ENCODE measurements at regions not wholly inside any gene's neighbourhood (a gene's known extent, or its start where the extent isn't known, plus 50 kb on each side); places are given as distances from the start of the nearest gene placed in this dataset.

DNA sequence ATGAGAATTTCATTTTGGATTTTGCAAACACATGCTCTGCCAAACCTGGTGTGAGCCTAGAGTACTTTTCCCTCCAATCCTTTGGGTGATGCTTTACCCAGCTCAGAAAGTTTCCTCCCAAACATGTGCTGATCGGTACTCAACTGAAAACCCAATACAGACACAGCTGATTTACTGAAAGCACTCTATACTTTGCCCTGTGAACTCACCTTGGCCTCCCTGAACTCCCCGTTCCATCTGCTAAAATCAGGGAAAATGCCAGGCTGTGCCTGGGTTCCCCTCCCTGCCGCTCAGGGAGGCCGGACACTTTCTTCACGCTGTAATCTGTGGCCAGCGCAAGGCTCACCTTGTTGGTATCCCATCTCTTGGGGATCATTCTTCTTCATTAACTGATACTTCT, 391.2 kb downstream of the CBLN2 start:
- no peaks in the 10 kb centered on the region for H3K27me3 ChIP-seq
- H4K20me1 ChIP-seq (ENCODE audit: low read depth): no peaks in the 10 kb centered on the region
- H3K9ac ChIP-seq: no peak overlapping the region
- H3K4me3 ChIP-seq: no peak overlapping the region
- Mint-ChIP-seq H3K4me3 (no peak overlapping the region), H3K9me3 (no peaks in the 10 kb centered on the region), H3K4me1 (no peaks in the 10 kb centered on the region), H3K36me3 (no peaks in the 10 kb centered on the region), H3K27me3 (ENCODE audit: insufficient read depth, low read depth) (peaks cover 2% of the 10 kb centered on the region), H3K27ac (no peak overlapping the region)
- TF ChIP-seq, protein P1, sequence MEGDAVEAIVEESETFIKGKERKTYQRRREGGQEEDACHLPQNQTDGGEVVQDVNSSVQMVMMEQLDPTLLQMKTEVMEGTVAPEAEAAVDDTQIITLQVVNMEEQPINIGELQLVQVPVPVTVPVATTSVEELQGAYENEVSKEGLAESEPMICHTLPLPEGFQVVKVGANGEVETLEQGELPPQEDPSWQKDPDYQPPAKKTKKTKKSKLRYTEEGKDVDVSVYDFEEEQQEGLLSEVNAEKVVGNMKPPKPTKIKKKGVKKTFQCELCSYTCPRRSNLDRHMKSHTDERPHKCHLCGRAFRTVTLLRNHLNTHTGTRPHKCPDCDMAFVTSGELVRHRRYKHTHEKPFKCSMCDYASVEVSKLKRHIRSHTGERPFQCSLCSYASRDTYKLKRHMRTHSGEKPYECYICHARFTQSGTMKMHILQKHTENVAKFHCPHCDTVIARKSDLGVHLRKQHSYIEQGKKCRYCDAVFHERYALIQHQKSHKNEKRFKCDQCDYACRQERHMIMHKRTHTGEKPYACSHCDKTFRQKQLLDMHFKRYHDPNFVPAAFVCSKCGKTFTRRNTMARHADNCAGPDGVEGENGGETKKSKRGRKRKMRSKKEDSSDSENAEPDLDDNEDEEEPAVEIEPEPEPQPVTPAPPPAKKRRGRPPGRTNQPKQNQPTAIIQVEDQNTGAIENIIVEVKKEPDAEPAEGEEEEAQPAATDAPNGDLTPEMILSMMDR (IDR thresholded peaks at IDR 0.05): no peak
- TF ChIP-seq EZH2 (IDR thresholded peaks at IDR 0.05) (no peak), EZH2phosphoT487 (IDR thresholded peaks at IDR 0.05) (no peak)
- no peak for DNase-seq (ENCODE audit: low spot score)
- no peaks in the 10 kb centered on the region for H3K79me2 ChIP-seq (ENCODE audit: low read depth)
- no peak overlapping the region for H3K27ac ChIP-seq
- no peak overlapping the region for H2AFZ ChIP-seq (replicated peaks)
- no peaks in the 10 kb centered on the region for H3F3A ChIP-seq (ENCODE audit: low read depth)
- no peaks in the 10 kb centered on the region for H3K36me3 ChIP-seq
- H3K9me3 ChIP-seq (ENCODE audit: low read depth): no peaks in the 10 kb centered on the region
- H3K4me2 ChIP-seq: no peak overlapping the region
- H3K4me1 ChIP-seq: no peaks in the 10 kb centered on the region

DNA sequence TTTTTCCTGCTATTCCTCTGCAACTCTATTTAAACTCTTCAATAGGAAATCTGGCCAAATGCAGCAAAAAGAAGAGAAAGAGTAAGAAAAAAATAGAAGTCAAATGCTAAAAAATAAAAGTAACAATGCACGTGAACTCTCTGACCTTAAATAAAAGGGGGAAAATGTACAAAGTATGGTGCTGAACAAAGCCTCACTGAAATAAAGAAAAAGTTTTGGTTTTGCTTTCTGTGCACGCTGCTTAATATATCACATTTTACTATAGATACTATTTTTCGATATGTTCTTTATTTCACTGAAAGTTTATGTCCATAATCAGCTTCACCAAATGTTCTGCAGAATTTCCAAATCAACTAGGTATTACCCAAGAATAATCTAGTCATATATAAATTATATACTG, 396.3 kb downstream of the CBLN2 start:
- Histone ChIP-seq H3K27me3 (no peaks in the 10 kb centered on the region), H3K9ac (no peak overlapping the region), H3K4me1 (no peaks in the 10 kb centered on the region), H4K20me1 (ENCODE audit: low read depth) (no peaks in the 10 kb centered on the region), H3K79me2 (ENCODE audit: low read depth) (no peaks in the 10 kb centered on the region), H3K27ac (no peak overlapping the region), H2AFZ (replicated peaks) (no peak overlapping the region), H3K36me3 (no peaks in the 10 kb centered on the region), H3K9me3 (ENCODE audit: low read depth) (no peaks in the 10 kb centered on the region), H3F3A (ENCODE audit: low read depth) (no peaks in the 10 kb centered on the region), H3K4me2 (no peak overlapping the region), H3K4me3 (no peak overlapping the region)
- no peak for TF ChIP-seq EZH2 (IDR thresholded peaks at IDR 0.05)
- TF ChIP-seq EZH2phosphoT487 (IDR thresholded peaks at IDR 0.05): no peak
- TF ChIP-seq, protein P1 (IDR thresholded peaks at IDR 0.05): no peak
- H3K27ac Mint-ChIP-seq: no peak overlapping the region
- H3K4me1 Mint-ChIP-seq: no peaks in the 10 kb centered on the region
- H3K36me3 Mint-ChIP-seq: no peaks in the 10 kb centered on the region
- no peak overlapping the region for H3K4me3 Mint-ChIP-seq
- no peak for DNase-seq (ENCODE audit: low spot score)
- no peaks in the 10 kb centered on the region for H3K9me3 Mint-ChIP-seq
- no peaks in the 10 kb centered on the region for H3K27me3 Mint-ChIP-seq (ENCODE audit: insufficient read depth, low read depth)

DNA sequence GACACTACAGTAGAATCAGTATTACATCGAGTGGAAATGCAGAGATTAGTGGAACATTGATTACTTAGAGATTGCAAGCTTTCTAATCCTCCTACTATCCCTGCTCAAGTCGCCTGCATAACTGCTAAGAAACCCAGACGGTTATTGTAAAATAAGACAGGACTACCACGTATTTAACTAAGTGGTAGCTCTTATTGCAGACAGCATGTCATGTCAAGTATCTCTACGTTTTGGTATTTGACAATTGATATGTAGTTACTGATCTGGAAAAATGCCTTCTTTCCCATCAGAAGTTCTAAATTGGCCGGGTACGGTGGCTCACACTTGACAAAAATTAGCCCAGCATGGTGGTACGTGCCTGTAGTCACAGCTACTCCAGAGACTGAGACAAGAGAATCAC, 404.1 kb downstream of the CBLN2 start:
- H3K27ac ChIP-seq: no peak overlapping the region
- H4K20me1 ChIP-seq (ENCODE audit: low read depth): no peaks in the 10 kb centered on the region
- Mint-ChIP-seq H3K9me3 (no peaks in the 10 kb centered on the region), H3K27ac (no peak overlapping the region), H3K4me1 (no peaks in the 10 kb centered on the region), H3K4me3 (no peak overlapping the region), H3K27me3 (ENCODE audit: insufficient read depth, low read depth) (no peaks in the 10 kb centered on the region), H3K36me3 (no peaks in the 10 kb centered on the region)
- no peak overlapping the region for H3K4me2 ChIP-seq
- no peaks in the 10 kb centered on the region for H3K9me3 ChIP-seq (ENCODE audit: low read depth)
- H3K36me3 ChIP-seq: no peaks in the 10 kb centered on the region
- no peaks in the 10 kb centered on the region for H3K27me3 ChIP-seq
- H3K9ac ChIP-seq: no peak overlapping the region
- H3K4me3 ChIP-seq: no peak overlapping the region
- TF ChIP-seq EZH2 (IDR thresholded peaks at IDR 0.05) (no peak), EZH2phosphoT487 (IDR thresholded peaks at IDR 0.05) (no peak)
- TF ChIP-seq, protein P1 (IDR thresholded peaks at IDR 0.05): no peak
- no peaks in the 10 kb centered on the region for H3K79me2 ChIP-seq (ENCODE audit: low read depth)
- H2AFZ ChIP-seq (replicated peaks): no peak overlapping the region
- DNase-seq (ENCODE audit: low spot score): no peak
- H3F3A ChIP-seq (ENCODE audit: low read depth): no peaks in the 10 kb centered on the region
- no peaks in the 10 kb centered on the region for H3K4me1 ChIP-seq

DNA sequence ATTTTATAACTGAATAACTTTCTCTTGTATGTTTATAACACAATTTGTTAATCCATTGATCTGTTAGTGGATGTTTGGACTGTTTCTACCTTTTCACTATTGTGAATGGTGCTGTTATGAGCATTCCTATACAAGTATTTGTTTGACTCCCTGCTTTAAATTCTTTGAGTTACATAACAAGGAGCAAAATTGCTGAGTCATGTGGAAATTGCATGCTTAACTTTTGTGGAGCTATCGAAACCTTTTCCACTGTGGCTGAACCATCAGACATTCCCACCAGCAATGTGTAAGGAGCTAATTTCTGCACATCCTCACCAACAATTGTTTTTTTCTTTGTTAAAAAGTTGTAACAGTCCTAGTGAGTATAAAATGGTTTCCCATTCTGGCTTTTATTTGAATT, 415.5 kb downstream of the CBLN2 start:
- Histone ChIP-seq H4K20me1 (ENCODE audit: low read depth) (no peaks in the 10 kb centered on the region), H3K4me3 (no peak overlapping the region), H3K36me3 (no peaks in the 10 kb centered on the region), H3K9me3 (ENCODE audit: low read depth) (no peaks in the 10 kb centered on the region), H3F3A (ENCODE audit: low read depth) (no peaks in the 10 kb centered on the region), H2AFZ (replicated peaks) (peak overlapping the region; percentile 60), H3K27me3 (no peaks in the 10 kb centered on the region), H3K27ac (no peak overlapping the region), H3K79me2 (ENCODE audit: low read depth) (no peaks in the 10 kb centered on the region), H3K9ac (no peak overlapping the region), H3K4me1 (no peaks in the 10 kb centered on the region), H3K4me2 (no peak overlapping the region)
- TF ChIP-seq EZH2phosphoT487 (IDR thresholded peaks at IDR 0.05) (no peak), EZH2 (IDR thresholded peaks at IDR 0.05) (no peak)
- TF ChIP-seq, protein P1 (IDR thresholded peaks at IDR 0.05): no peak
- no peak overlapping the region for H3K4me3 Mint-ChIP-seq
- no peaks in the 10 kb centered on the region for H3K4me1 Mint-ChIP-seq
- no peak overlapping the region for H3K27ac Mint-ChIP-seq
- DNase-seq (ENCODE audit: low spot score): no peak
- H3K27me3 Mint-ChIP-seq (ENCODE audit: insufficient read depth, low read depth): no peaks in the 10 kb centered on the region
- H3K9me3 Mint-ChIP-seq: no peaks in the 10 kb centered on the region
- H3K36me3 Mint-ChIP-seq: no peaks in the 10 kb centered on the region
